ENCODE measurements at regions not wholly inside any gene's neighbourhood (a gene's known extent, or its start where the extent isn't known, plus 50 kb on each side); places are given as distances from the start of the nearest gene placed in this dataset.

- Histone ChIP-seq H3K27ac (ENCODE audit: low read depth, low read length) (no peak overlapping the region), H3K36me3 (ENCODE audit: control insufficient read depth in 3 of 3, insufficient read depth in 3 of 3, low read length in 3 of 3) (no peaks in the 10 kb centered on the region), H3K9me3 (ENCODE audit: control insufficient read depth in 3 of 3, low read length in 3 of 3) (no peaks in the 10 kb centered on the region), H3K4me1 (ENCODE audit: control insufficient read depth in 3 of 3, insufficient read depth in 3 of 3, low read length in 3 of 3) (peaks cover 8 to 14% (median 12%) of the 10 kb centered on the region in 3 donors), H3K4me3 (ENCODE audit: low read length in 3 of 3) (no peak overlapping the region), H3K9ac (ENCODE audit: low read depth in 1 of 3, low read length in 3 of 3) (no peak overlapping the region), H3K27me3 (ENCODE audit: control insufficient read depth in 3 of 3, insufficient read depth in 3 of 3, low read length in 3 of 3) (peaks cover 0 to 6% (median 4%) of the 10 kb centered on the region in 3 donors)
Measured at GRCh38 chr5:172562443-172562842, 78.6 kb upstream of the NEURL1B start.

DNA sequence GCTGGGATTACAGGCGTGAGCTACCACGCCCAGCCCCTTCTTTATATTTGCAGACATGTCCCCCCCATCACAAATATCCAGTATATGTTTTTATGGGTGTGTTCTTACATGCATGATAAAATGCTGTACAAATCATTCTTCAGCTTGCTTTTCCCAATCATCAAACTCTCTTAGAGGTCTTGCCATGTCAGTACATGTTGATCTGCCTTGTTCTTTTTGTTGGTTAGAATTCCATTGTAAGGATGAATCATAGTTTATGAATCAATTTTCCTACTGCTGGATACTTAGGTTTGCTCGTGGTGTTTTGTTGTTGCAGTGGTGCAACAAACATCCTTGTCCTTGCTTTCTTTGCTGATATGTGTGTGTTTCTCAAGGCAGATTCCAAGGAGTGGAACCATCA is 79.9 kb upstream of the NEURL1B start:
- Histone ChIP-seq H3K4me1 (ENCODE audit: control insufficient read depth in 3 of 3, insufficient read depth in 3 of 3, low read length in 3 of 3) (peaks cover 8 to 20% (median 19%) of the 10 kb centered on the region in 3 donors), H3K4me3 (ENCODE audit: low read length in 3 of 3) (no peak overlapping the region), H3K9ac (ENCODE audit: low read depth in 1 of 3, low read length in 3 of 3) (no peak overlapping the region), H3K27ac (ENCODE audit: low read depth, low read length) (no peak overlapping the region), H3K27me3 (ENCODE audit: control insufficient read depth in 3 of 3, insufficient read depth in 3 of 3, low read length in 3 of 3) (peaks cover 0 to 6% (median 6%) of the 10 kb centered on the region in 3 donors), H3K36me3 (ENCODE audit: control insufficient read depth in 3 of 3, insufficient read depth in 3 of 3, low read length in 3 of 3) (no peaks in the 10 kb centered on the region), H3K9me3 (ENCODE audit: control insufficient read depth in 3 of 3, low read length in 3 of 3) (no peaks in the 10 kb centered on the region)

DNA sequence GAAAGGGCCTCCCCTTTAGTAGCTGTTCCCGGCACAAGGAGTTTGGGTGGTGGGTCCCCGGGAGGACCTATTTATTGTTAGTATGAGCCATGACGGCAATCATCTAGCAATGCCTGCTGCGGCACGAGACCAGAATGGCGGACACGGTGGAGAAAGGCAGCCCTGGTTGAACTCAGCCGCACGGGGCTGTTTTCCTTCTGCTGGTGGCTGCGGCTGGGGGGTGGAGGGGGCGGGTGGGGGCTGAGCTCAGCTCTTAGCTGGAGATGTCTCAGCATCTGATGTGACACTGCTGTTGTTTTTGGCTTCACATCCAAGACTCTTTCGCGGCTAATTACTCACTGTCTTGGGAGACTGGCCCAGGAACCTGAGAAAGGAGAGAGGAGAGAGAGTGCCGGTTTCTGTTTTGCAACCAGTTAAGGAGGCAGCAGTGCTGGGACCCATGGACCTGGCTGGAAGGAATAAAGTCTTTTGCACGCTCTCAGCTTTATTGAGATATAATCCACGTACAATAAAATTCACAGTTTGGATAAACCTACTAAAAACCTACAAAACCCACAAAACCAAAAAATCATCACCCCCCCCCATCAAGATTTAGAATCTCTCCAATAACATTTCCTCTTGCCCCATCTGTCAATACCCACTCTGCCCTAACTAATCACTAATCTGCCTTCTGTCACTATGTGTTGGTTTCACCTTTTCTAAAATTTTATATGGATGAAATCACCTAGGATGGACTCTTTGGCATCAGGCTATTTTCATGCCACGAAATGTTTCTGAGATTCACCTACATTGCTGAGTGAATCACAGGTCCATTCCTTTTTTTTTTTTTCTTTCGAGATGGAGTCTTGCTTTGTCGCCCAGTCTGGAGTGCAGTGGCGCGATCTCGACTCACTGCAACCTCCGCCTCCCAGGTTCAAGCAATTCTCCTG is 81.8 kb upstream of the NEURL1B start:
- Histone ChIP-seq H3K27me3 (ENCODE audit: control insufficient read depth in 3 of 3, insufficient read depth in 3 of 3, low read length in 3 of 3) (peaks cover 0 to 6% (median 6%) of the 10 kb centered on the region in 3 donors), H3K4me3 (ENCODE audit: low read length in 3 of 3) (peak overlapping the region; percentile 20 to 55 (median 50)), H3K9ac (ENCODE audit: low read depth in 1 of 3, low read length in 3 of 3) (peak overlapping the region in 2 of 3 donors; percentile 48 to 60), H3K4me1 (ENCODE audit: control insufficient read depth in 3 of 3, insufficient read depth in 3 of 3, low read length in 3 of 3) (peaks cover 8 to 20% (median 19%) of the 10 kb centered on the region in 3 donors), H3K36me3 (ENCODE audit: control insufficient read depth in 3 of 3, insufficient read depth in 3 of 3, low read length in 3 of 3) (no peaks in the 10 kb centered on the region), H3K27ac (ENCODE audit: low read depth, low read length) (no peak overlapping the region), H3K9me3 (ENCODE audit: control insufficient read depth in 3 of 3, low read length in 3 of 3) (no peaks in the 10 kb centered on the region)

DNA sequence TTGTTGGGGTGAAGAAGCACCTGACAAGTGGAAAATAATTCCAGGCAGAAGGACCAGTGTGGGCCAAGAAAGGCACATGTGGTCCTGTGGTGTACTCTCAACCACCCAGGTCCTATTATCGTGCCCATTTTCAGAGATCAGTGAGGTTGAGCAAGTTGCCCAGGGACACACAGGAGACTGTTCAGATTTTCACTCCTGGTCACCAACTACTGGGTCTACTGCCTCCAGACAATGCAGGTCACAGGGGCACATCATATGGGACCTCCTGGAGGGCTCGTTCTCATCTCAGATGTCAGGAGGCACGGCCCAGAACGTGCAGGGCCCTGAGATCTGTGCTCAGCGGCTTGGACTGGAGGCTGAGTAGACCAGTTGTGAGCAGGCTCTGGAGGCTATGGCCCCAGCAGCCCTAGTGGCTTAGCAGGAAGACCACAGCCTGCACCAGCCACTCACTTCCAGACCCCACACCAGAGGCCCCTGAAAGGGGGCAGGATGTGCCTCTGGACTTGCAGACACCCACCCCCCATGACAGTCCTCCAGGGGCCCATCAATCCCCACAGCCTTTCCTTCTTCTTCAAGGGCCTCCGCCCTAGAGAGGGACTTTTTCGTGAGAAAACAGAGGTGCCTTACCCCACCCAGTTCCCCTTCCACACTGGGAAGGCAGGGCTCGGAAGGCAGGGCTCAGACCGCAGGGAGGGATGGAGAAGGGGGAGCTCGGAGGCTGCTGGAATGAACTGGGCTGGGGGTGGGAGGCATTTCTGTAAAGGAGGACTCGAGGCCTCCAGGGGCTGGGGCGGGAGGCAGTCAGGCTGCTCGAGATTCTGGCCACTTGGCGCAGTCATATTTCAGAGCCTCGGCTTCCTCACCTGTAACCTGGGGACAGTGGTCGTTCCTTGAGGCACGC is 82.7 kb upstream of the NEURL1B start:
- Histone ChIP-seq H3K4me1 (ENCODE audit: control insufficient read depth in 3 of 3, insufficient read depth in 3 of 3, low read length in 3 of 3) (peaks cover 8 to 20% (median 19%) of the 10 kb centered on the region in 3 donors), H3K27ac (ENCODE audit: low read depth, low read length) (peak overlapping the region; percentile 7), H3K4me3 (ENCODE audit: low read length in 3 of 3) (peak overlapping the region; percentile 20 to 55 (median 50)), H3K9me3 (ENCODE audit: control insufficient read depth in 3 of 3, low read length in 3 of 3) (no peaks in the 10 kb centered on the region), H3K9ac (ENCODE audit: low read depth in 1 of 3, low read length in 3 of 3) (peak overlapping the region in 2 of 3 donors; percentile 48 to 60), H3K27me3 (ENCODE audit: control insufficient read depth in 3 of 3, insufficient read depth in 3 of 3, low read length in 3 of 3) (peaks cover 0 to 6% (median 6%) of the 10 kb centered on the region in 3 donors), H3K36me3 (ENCODE audit: control insufficient read depth in 3 of 3, insufficient read depth in 3 of 3, low read length in 3 of 3) (no peaks in the 10 kb centered on the region)

- Histone ChIP-seq H3K36me3 (ENCODE audit: control insufficient read depth in 3 of 3, insufficient read depth in 3 of 3, low read length in 3 of 3) (no peaks in the 10 kb centered on the region), H3K9ac (ENCODE audit: low read depth in 1 of 3, low read length in 3 of 3) (peak overlapping the region in 1 of 3 donors; percentile 16), H3K4me1 (ENCODE audit: control insufficient read depth in 3 of 3, insufficient read depth in 3 of 3, low read length in 3 of 3) (peaks cover 8 to 20% (median 19%) of the 10 kb centered on the region in 3 donors), H3K27me3 (ENCODE audit: control insufficient read depth in 3 of 3, insufficient read depth in 3 of 3, low read length in 3 of 3) (peaks cover 0 to 2% (median 0%) of the 10 kb centered on the region in 3 donors), H3K9me3 (ENCODE audit: control insufficient read depth in 3 of 3, low read length in 3 of 3) (no peaks in the 10 kb centered on the region), H3K27ac (ENCODE audit: low read depth, low read length) (no peak overlapping the region), H3K4me3 (ENCODE audit: low read length in 3 of 3) (no peak overlapping the region)
Measured at GRCh38 chr5:172556971-172557461, 84.0 kb upstream of the NEURL1B start.

DNA sequence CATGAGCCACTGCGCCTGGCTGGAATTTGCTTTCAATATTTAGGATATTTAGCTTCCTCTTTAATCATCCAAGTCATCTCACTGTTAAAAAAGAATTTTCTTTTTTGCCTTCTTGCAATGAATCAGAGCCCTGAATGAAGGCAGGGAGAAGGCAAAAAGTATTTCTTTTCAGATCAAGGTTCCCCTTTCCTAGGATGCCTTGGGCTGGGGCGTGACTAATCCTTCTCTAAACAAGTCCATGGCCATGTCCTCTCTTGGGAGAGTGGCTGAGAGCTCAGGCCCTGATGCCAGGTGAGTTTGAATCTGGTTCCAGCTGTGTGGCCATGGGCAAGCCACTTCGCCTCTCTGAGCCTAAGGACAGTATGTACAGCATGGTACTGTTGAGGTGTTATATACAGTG is 84.8 kb upstream of the NEURL1B start:
- no peaks in the 10 kb centered on the region for H3K36me3 ChIP-seq (ENCODE audit: control insufficient read depth in 3 of 3, insufficient read depth in 3 of 3, low read length in 3 of 3)
- H3K9ac ChIP-seq (ENCODE audit: low read depth in 1 of 3, low read length in 3 of 3), result no peak overlapping the region
- H3K27ac ChIP-seq (ENCODE audit: low read depth, low read length), result no peak overlapping the region
- H3K9me3 ChIP-seq (ENCODE audit: control insufficient read depth in 3 of 3, low read length in 3 of 3), result no peaks in the 10 kb centered on the region
- no peak overlapping the region for H3K4me3 ChIP-seq (ENCODE audit: low read length in 3 of 3)
- H3K27me3 ChIP-seq (ENCODE audit: control insufficient read depth in 3 of 3, insufficient read depth in 3 of 3, low read length in 3 of 3), result peaks cover 0 to 2% (median 0%) of the 10 kb centered on the region in 3 donors
- peaks cover 8 to 20% (median 19%) of the 10 kb centered on the region in 3 donors for H3K4me1 ChIP-seq (ENCODE audit: control insufficient read depth in 3 of 3, insufficient read depth in 3 of 3, low read length in 3 of 3)

GRCh38 chr5:172554562-172554961 is 86.5 kb upstream of the NEURL1B start:
- Histone ChIP-seq H3K4me3 (ENCODE audit: low read length in 3 of 3) (no peak overlapping the region), H3K27me3 (ENCODE audit: control insufficient read depth in 3 of 3, insufficient read depth in 3 of 3, low read length in 3 of 3) (peaks cover 0 to 2% (median 0%) of the 10 kb centered on the region in 3 donors), H3K36me3 (ENCODE audit: control insufficient read depth in 3 of 3, insufficient read depth in 3 of 3, low read length in 3 of 3) (no peaks in the 10 kb centered on the region), H3K27ac (ENCODE audit: low read depth, low read length) (no peak overlapping the region), H3K9me3 (ENCODE audit: control insufficient read depth in 3 of 3, low read length in 3 of 3) (no peaks in the 10 kb centered on the region), H3K4me1 (ENCODE audit: control insufficient read depth in 3 of 3, insufficient read depth in 3 of 3, low read length in 3 of 3) (peaks cover 8 to 24% (median 19%) of the 10 kb centered on the region in 3 donors), H3K9ac (ENCODE audit: low read depth in 1 of 3, low read length in 3 of 3) (no peak overlapping the region)

GRCh38 chr5:172553903-172554302 is 87.2 kb upstream of the NEURL1B start:
- Histone ChIP-seq H3K4me1 (ENCODE audit: control insufficient read depth in 3 of 3, insufficient read depth in 3 of 3, low read length in 3 of 3) (peaks cover 8 to 25% (median 19%) of the 10 kb centered on the region in 3 donors), H3K9ac (ENCODE audit: low read depth in 1 of 3, low read length in 3 of 3) (no peak overlapping the region), H3K27ac (ENCODE audit: low read depth, low read length) (no peak overlapping the region), H3K4me3 (ENCODE audit: low read length in 3 of 3) (no peak overlapping the region), H3K27me3 (ENCODE audit: control insufficient read depth in 3 of 3, insufficient read depth in 3 of 3, low read length in 3 of 3) (peaks cover 0 to 2% (median 0%) of the 10 kb centered on the region in 3 donors), H3K36me3 (ENCODE audit: control insufficient read depth in 3 of 3, insufficient read depth in 3 of 3, low read length in 3 of 3) (no peaks in the 10 kb centered on the region), H3K9me3 (ENCODE audit: control insufficient read depth in 3 of 3, low read length in 3 of 3) (no peaks in the 10 kb centered on the region)

DNA sequence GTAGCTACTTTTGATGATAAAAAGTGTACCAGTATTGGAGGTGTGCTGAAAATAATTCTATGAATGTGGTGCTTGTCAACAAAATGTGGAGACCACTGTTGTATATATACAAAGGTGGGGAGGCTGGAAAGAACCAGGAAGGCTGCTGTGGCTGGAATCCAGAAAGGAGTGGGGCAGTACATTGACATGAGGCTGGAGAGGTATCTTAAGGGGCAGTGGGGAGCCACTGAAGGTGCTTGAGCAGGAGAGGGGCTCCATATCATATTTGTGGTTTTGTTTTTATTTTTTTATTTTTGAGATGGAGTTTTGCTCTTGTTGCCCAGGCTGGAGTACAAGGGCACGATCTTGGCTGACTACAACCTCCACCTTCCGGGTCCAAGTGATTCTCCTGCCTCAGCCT is 87.9 kb upstream of the NEURL1B start:
- no peak overlapping the region for H3K4me3 ChIP-seq (ENCODE audit: low read length in 3 of 3)
- H3K27me3 ChIP-seq (ENCODE audit: control insufficient read depth in 3 of 3, insufficient read depth in 3 of 3, low read length in 3 of 3), result peaks cover 0 to 2% (median 0%) of the 10 kb centered on the region in 3 donors
- no peaks in the 10 kb centered on the region for H3K9me3 ChIP-seq (ENCODE audit: control insufficient read depth in 3 of 3, low read length in 3 of 3)
- no peaks in the 10 kb centered on the region for H3K36me3 ChIP-seq (ENCODE audit: control insufficient read depth in 3 of 3, insufficient read depth in 3 of 3, low read length in 3 of 3)
- H3K4me1 ChIP-seq (ENCODE audit: control insufficient read depth in 3 of 3, insufficient read depth in 3 of 3, low read length in 3 of 3), result peaks cover 5 to 18% (median 15%) of the 10 kb centered on the region in 3 donors
- no peak overlapping the region for H3K9ac ChIP-seq (ENCODE audit: low read depth in 1 of 3, low read length in 3 of 3)
- no peak overlapping the region for H3K27ac ChIP-seq (ENCODE audit: low read depth, low read length)

Measured in skeletal muscle tissue (tissue), 3 donors.